Fibroblast of skin of left biceps (primary cell): ENCODE measurements at regions not wholly inside any gene's neighbourhood (a gene's known extent, or its start where the extent isn't known, plus 50 kb on each side); places are given as distances from the start of the nearest gene placed in this dataset.
"Not testable (repeated sequence)": the region's sequence is repeated elsewhere in the genome, so short reads cannot be mapped to it uniquely, and the experiment has no call there.

Experiments used
- DNase-seq, 2 experiments: peaks; one replicate each; pipeline ENCODE4 v3.0.0-alpha.2; 2013; ENCODE audit warnings: low read depth in 2 of 2

DNA sequence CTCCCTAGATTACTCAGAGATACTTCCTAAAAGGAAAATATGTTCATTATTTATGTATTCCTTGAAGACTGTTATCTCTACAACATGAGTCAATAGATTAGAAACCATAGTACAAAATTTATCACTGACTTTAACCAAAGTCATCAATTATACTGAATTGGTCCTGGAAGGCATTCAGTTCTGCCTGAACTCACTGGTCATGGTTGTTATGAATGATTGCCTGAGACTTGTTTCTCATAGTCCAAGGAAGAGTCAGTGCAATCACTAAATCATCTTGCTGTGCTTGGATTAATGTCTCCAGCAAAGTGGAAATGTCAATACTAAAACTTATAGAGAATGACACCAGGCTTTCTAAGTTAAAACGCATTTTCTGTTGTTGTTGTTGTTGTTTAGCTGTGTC lies 878.6 kb upstream of the MANEA start:
- no peak for DNase-seq

GRCh38 chr6:94687255-94687654 lies 890.1 kb upstream of the MANEA start:
- not testable (repeated sequence) for DNase-seq

GRCh38 chr6:94683409-94683808 lies 893.9 kb upstream of the MANEA start:
- DNase-seq = no peak

- no peak for DNase-seq
Observed at GRCh38 chr6:94680669-94681212, 896.6 kb upstream of the MANEA start.

DNA sequence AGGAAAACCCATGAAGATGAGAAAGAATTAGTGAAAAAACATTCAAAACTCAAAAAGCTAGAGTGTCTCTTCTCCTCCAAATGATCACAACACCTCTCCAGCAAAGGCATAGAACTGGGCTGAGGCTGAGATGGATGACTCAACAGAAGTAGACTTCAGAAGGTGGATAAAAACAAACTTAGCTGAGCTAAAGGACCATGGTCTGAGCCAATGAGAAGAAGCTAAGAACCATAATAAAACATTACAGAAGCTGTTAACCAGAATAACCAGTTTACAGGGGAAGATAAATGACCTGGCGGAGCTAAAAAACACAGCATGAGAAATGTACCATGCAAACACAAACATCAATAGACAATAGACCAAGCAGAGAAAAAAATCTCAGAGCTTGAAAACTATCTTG lies 904.1 kb upstream of the MANEA start:
- DNase-seq = no peak

DNA sequence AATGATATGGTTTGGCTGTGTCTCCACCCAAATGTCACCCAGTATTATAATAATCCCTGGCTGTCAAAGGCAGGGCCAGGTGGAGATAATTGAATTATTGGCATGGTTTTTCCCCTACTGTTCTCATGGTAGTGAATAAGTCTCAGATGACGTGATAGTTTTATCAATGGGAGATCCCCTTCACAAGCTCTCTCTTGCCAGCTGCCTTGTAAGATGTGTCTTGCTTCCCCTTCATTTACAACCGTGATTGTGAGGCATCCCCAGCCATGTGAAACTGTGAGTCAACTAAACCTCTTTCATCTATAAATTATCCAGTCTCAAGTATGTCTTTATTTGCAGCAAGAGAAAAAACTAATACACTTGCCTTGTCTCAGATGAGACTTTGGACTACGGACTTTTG lies 907.3 kb upstream of the MANEA start:
- DNase-seq = no peak

GRCh38 chr6:94668876-94669275 lies 908.5 kb upstream of the MANEA start:
- DNase-seq = no peak

DNA sequence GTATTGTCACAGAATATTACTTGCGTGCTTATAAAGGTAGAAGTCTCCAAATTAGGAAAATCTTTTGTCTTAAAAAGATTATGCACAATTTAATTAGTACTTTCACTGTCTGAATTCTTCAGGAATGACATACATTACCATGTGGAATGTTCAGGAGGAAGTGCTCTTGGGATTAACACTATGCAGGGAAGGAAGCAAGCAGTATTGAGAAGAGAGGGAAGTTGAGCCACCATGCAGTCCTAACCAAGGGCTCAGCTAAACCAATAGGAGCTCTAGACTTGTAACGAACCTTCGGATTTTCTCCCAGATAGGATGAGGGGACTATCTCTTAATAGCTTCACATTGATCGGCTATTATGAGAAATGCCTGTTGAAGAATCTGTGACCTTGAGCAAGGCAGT lies 918.4 kb upstream of the MANEA start:
- no peak for DNase-seq

DNA sequence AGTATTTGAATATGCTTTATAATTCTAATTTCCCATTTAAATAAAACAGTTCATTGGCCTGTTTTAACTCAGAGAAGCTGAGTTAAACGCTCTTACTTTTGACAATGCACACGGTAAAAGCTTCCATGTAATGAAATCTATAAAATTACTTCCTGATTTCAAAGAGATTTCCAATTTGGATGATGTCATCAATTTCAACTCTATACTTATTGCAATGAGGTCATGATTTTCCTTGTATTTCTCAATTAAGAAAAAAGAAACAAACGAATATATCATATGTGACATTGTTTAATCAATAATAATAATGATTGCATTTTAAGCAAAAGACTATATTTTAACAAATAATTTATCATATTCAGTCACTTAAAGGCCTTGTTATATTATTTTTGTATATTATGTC lies 926.1 kb upstream of the MANEA start:
- no peak for DNase-seq

DNA sequence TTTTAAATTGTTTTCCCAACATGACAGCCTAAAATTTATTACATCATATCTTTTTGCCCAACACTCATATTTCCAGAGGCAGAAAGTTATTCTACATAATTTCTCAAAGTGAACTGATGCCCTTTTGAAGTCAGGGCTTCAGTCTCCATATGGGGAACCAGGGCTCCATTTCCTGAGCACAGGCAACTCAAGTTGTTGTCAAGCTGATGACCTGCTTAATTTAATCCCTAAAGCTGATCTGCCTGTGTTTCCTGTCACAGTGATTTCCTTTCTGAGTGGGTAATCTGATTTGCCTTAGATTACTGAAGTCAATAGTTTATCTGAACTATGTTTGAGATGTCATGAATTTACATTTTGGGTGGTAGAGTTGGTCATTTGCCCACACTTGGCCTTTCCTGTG lies 932.1 kb upstream of the MANEA start:
- no peak for DNase-seq

DNA sequence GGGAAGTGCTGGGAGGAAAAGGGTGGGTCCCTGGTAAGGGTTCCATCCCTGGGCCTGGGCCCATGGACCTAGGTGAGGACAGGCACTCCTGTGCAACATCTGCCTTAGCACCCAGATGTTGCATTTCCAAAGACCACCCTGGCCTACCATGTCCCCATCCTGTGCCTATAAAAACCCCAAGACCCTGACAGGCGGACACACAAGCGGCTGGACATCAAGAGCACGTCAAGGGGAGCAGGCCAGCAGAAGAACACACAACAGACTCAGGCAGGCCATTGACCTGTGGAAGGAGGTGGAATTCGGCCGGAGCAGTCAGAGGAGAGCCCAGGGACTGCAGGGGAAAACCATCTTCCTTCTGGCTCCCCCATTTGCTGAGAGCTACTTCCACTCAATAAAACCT lies 937.8 kb upstream of the MANEA start:
- DNase-seq = no peak

DNA sequence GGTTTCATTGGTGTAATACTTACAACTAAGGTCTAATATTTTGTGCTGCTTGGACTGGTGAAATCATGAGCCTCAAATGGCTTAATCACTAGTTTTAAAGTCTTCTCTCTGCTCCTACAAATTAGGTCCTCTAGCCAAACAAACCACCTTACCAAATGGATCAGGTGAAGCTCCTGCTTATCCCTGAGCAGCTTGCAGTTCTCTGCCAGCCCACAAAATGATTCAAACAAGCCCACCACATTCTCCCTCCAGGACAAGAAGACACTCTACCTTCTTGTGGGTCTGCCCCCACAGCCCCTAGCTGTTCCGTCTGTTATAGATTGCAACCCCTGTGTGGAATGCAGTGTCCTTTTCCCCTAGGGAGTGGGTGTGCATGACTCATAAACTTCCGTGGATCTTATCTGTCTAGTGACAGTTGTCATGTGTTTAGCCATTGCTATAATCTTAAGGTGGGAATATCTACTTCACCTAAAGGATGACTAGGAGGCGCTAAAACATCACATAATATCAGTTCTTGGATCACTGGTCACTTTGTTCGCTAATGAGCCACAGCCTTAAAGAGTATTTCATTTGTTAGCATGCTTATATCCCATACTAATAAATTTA lies 940.5 kb upstream of the MANEA start:
- DNase-seq = no peak

- no peak for DNase-seq
Observed at GRCh38 chr6:94623586-94623985, 953.7 kb upstream of the MANEA start.

DNA sequence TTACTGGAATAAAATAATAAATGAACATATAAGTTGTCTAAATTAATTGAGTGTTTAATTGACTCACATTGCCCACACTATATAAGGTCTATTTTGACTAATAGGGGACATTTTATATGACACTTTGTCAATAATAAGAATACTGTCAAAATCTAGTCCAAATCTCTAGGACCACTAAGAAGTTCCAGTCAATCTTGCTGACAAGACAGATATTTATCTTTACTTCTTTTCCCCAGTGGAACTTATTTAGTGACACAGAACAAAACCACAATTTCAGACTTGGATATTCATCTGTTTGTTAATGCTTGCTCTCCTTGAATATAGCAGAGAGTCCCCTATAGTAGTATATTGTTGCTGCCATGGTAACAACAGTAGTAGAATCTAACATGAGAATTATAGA lies 954.6 kb upstream of the MANEA start:
- no peak for DNase-seq

DNA sequence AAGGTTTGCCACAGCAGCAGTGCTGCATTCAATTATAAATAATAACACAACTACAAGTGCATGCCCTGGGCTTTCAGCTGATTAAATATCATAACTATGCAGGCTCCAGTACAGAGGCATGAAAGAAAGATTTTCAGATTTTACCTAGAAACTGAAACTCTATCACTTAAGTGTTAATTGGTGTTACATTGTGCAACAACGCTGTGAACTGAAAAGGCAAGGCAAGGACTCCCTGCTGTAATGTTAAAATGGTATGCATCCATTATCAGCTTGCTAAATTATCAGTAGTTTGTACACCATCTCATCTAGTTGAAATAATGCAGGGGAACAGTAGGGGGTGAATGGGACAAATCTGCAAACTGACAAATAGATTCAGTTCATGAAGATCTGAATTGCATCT lies 976.7 kb upstream of the MANEA start:
- DNase-seq = no peak

DNA sequence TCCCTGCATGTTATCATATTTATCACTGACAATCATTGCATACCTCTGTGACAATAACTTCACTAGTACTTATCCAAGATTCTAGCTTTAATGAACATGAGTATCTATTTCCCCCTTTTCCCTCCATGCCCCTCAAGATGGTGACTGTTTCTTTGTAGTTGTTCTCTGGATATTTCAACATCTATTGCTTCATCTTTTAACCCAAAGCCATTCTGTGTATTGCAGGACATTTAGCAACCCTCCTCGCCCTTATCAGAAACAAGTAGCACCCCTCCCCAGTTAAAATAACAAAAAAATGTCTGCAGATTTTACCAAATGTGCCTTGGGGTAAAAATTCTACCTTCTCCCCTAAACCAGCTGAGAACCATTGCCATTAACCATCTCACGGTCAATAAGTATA lies 979.8 kb upstream of the MANEA start:
- DNase-seq = no peak

DNA sequence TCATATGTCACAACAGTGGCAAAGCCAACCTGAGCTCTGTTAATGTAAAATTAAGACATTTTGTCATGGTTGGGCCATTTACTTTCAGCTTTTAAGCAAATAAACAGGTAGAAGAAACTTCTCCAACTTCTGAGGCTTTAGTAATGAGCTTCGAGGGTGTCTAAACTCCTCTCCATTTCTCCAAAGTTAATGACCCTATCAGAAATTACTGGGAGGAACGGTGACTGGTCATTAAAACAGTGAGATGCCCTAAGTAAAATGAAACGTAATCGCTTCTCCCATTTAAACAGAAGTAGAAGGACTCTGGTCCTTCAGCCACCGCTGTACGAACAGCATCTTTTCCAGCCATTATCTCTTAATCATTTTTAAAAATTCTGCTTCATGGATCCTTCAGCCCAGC lies 986.9 kb upstream of the MANEA start:
- no peak for DNase-seq

GRCh38 chr6:94588301-94588700 lies 989.0 kb upstream of the MANEA start:
- no peak for DNase-seq

DNA sequence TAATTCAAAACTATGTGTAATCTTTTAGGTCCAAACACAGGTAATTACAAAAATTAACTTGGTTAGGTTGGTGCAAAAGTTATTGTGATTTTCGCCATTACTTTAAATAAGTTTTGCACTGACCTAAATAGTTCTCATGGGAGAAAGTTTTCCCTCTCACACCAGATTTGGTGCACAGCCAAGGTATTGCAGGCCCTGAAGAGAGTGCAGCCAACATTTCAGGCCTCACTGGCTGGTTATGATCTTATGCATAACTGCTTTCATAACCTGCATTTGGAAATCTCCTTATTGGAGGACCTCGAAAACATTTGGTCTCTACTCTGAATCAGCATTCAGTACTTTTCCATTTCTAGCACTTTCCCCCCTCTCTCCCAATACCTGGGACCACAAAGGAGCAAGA lies 993.1 kb upstream of the MANEA start:
- no peak for DNase-seq

DNA sequence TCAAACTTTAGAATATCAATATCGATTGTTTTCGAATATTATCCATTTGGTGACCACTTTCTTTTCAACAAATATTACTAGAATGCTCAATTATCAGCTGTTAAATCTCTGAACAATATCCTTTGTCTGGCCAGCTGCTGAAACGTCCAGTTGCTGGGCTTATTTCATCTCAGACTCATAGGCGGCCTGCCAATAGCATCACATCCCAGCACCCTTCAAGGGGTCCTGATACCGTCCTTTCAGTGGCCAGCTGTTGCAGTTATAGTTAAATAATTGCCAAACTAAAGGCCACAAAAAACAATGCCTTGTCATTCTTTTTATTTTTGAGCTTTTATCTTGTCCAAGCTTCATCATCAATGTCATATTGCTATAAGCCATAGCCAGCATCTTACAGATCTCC lies 1006.8 kb upstream of the MANEA start:
- DNase-seq = no peak

DNA sequence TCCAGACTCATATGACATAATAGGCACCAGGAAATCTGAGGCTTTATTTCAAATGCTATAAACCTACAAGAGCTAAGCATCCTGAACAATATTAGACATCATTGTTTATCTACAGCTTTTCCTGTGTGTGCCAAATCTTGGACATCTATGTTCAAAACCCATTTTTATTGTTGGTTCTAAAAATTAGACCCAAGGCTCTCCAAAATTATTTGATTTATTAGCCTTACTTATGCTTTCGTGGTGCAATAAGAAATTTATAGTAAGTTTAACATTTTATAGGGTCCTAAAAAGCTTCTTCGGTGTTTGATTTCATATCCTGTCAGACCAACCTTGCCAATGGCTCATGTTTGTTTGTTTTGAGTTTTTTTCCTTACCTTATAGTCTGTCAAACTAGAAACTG lies 1014.5 kb upstream of the MANEA start:
- DNase-seq = no peak

DNA sequence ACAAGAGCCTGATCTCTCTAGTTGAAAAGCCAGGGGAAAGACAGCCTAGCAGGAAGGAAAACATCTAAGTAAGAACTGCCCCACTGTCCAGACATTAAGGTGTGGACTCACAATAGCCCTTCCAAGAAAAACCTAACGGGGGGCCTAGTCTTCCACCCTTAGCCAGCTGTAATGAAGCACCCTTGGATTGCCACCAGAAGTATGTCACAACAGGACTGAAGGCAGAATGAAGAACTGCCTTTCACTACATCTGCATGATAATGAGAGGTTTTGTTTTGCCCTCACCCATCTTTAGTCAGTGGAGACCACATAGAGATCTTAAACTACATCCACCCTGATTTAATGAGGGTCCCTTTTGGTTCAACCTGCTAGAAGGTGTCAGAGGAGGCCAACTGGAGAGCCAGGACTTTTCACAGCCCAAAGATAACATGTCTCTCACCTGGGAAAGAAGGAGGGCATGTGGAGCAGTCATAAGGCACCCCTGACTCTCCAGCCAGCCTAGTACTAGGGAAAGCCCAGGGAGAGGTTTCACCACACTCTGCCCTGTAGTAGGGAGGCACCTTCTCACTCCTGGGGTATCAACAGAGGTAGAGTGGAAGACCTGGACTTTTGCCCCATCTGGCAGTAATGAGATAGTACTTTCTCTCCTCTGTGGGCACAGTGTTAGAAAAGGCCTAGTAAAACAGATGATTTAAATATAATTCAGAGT lies 1017.4 kb upstream of the MANEA start:
- DNase-seq = no peak

DNA sequence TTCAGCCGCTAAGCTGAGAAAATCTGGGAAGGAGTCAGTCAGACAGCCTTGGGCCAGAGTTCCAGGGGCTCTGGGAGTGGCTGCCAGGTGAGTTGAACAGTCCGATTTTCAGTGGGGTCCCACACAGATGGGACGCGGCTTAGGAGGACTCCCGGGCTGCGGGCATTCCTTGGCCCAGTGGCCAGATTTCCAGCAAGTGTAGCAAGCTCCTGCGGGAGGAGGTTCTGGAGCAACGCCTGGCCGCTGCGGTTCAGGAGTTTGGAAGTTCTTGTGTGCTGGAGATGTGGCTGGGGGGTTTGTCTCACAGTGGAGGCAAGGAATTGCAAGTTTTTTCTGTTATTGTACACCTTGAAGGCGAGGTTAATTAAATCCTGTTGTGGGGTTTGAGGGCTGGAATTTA lies 1020.1 kb upstream of the MANEA start:
- not testable (repeated sequence) for DNase-seq

DNA sequence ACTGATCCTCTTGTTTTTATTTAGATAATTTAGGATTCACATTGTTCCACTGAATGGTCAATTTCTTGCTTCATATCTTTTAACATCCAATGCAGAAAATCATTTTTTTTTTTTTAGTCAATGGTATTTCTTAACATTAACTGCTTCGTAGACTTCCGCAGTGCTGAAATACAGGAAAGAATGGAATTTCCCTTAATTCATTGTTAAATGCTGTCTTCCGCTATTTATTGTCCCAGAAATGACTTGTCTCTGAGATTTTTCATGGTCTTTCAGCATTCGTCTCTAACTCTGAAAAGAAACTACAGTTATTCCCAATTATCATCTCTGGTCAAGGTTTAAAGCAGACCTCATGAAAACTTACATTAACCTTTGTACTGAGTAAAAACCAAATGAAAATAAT lies 1029.1 kb upstream of the MANEA start:
- no peak for DNase-seq
